ENCODE measurements at regions not wholly inside any gene's neighbourhood (a gene's known extent, or its start where the extent isn't known, plus 50 kb on each side); places are given as distances from the start of the nearest gene placed in this dataset.

GRCh38 chr18:41681138-41681880, 273.7 kb upstream of the PIK3C3 start:
- TF ChIP-seq POLR2AphosphoS5 (IDR thresholded peaks at IDR 0.05) (no peak), CTCF (IDR thresholded peaks at IDR 0.05) (no peak), POLR2A (IDR thresholded peaks at IDR 0.05) (no peak), EP300 (IDR thresholded peaks at IDR 0.05) (no peak)

Measured in sigmoid colon (tissue), 4 donors.